ENCODE measurements at regions not wholly inside any gene's neighbourhood (a gene's known extent, or its start where the extent isn't known, plus 50 kb on each side); places are given as distances from the start of the nearest gene placed in this dataset.
A peak's percentile ranks its signal among the peaks of the same experiment; 100 is the strongest.
"Not testable (repeated sequence)": the region's sequence is repeated elsewhere in the genome, so short reads cannot be mapped to it uniquely, and the experiment has no call there.

DNA sequence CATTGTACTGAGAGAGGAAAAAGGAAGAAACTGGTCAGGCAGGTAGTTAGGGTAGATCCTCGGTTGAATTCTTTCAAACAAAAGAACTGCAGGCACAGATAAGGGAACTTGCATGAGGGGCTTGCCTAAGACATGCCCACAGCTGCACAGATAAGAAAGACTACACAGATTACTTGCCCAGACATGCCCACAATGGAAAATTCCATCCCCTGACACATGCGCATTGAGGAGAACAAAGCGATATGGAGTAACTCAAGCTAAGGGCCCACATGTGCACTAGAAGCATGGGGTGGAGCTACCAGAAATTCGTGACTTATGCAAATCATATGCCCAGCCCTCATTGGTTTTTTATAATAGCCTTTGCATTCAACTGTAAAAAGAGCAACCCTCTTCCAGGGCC lies 181.3 kb upstream of the ZNF521 start:
- no peaks in the 10 kb centered on the region for H3K27me3 ChIP-seq
- no peak for DNase-seq
- no peaks in the 10 kb centered on the region for H3K4me1 ChIP-seq
- no peaks in the 10 kb centered on the region for H3K9me3 ChIP-seq (replicated peaks)
- no peak overlapping the region for H3K27ac ChIP-seq
- H3K36me3 ChIP-seq: no peaks in the 10 kb centered on the region
- no peak overlapping the region for H3K4me3 ChIP-seq

DNA sequence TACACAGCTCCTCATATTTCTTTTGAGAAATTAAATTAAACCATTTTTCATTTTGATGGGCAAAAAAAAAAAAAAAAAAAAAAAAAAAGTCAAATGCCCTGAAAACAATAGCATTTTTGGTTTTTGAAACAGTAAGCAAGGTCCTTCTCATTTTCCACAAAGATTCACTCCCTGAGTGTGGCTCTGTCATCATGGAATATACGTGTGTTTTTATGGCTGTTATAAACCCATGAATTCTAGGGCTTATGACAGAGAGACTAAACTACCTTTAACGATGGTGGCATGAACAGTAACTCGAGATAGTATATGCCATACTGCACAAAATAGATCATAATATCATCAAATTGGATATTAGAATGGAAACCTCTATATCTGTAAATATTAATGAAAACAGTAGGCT lies 179.2 kb upstream of the ZNF521 start:
- H3K27ac ChIP-seq: no peak overlapping the region

GRCh38 chr18:25525789-25526188 lies 173.8 kb upstream of the ZNF521 start:
- not testable (repeated sequence) for H3K4me1 ChIP-seq; DNase-seq; H3K36me3 ChIP-seq; H3K27ac ChIP-seq; H3K27me3 ChIP-seq; H3K9me3 ChIP-seq (replicated peaks); H3K4me3 ChIP-seq

More for the DNA sequence above, 179.2 kb upstream of the ZNF521 start:
- Histone ChIP-seq H3K4me1 (no peaks in the 10 kb centered on the region), H3K36me3 (no peaks in the 10 kb centered on the region), H3K4me3 (no peak overlapping the region), H3K27me3 (no peaks in the 10 kb centered on the region), H3K9me3 (replicated peaks) (no peaks in the 10 kb centered on the region)
- no peak for DNase-seq

- no peaks in the 10 kb centered on the region for H3K9me3 ChIP-seq (replicated peaks)
- H3K4me3 ChIP-seq: no peak overlapping the region
- H3K4me1 ChIP-seq: peaks cover 18% of the 10 kb centered on the region
- H3K36me3 ChIP-seq: no peaks in the 10 kb centered on the region
- no peaks in the 10 kb centered on the region for H3K27me3 ChIP-seq
- no peak for DNase-seq
- H3K27ac ChIP-seq: no peak overlapping the region
Measured at GRCh38 chr18:25518716-25519053, 166.7 kb upstream of the ZNF521 start.

DNA sequence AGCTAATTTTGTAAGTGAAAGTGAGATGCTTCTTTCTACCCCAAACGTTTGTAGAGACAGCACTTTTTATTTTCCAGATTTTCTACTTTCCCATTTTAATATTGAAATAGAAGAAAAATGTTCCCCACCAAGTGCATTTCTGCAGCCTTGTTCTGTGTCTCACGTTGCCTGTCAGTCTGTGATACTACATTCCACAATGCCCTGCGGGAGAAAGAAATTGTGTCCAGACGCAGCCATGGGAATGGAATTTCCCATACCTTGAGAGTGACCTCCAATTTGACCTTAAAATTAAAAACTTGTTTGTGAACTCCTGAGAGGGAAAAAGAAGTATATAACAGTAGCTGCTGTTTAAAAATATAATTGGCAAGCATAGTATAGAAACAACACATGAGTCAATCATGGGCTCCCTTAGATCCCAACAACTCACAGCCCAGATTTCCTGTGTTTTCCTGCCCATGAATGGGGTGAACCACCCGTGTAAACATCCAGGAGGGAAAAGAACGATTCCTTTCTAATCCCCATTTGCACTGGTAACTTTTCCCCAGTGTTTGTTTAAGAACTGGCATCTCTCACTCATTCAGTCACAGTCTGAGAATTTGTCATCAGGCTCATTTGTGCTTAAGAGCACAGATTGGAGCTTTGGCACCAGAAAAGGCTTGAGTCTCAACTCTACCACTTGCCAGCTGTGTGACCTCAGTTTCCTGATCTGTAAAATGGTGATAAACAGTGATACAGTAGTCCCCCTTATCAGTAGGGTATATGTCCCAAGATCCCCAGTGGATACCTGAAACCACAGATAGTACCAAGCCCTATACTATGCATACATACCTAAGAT lies 166.1 kb upstream of the ZNF521 start:
- peak in 1 of 2 experiments; percentile 13 for DNase-seq
- Histone ChIP-seq H3K27ac (peak overlapping the region; percentile 27; the same call in 1 of the 2 replicates), H3K4me1 (peaks cover 18% of the 10 kb centered on the region), H3K9me3 (replicated peaks) (no peaks in the 10 kb centered on the region), H3K27me3 (no peaks in the 10 kb centered on the region), H3K4me3 (peak overlapping the region; percentile 28), H3K36me3 (no peaks in the 10 kb centered on the region)

GRCh38 chr18:25516747-25517498 lies 165.0 kb upstream of the ZNF521 start:
- H3K27me3 ChIP-seq: no peaks in the 10 kb centered on the region
- DNase-seq: peak in 1 of 2 experiments; percentile 49
- H3K27ac ChIP-seq: peak overlapping the region; percentile 27
- peak overlapping the region; percentile 28 for H3K4me3 ChIP-seq
- H3K9me3 ChIP-seq (replicated peaks): no peaks in the 10 kb centered on the region
- H3K36me3 ChIP-seq: no peaks in the 10 kb centered on the region
- H3K4me1 ChIP-seq: peaks cover 18% of the 10 kb centered on the region

- no peak overlapping the region for H3K4me3 ChIP-seq
- no peaks in the 10 kb centered on the region for H3K36me3 ChIP-seq
- peaks cover 18% of the 10 kb centered on the region for H3K4me1 ChIP-seq
- no peaks in the 10 kb centered on the region for H3K9me3 ChIP-seq (replicated peaks)
- DNase-seq: peak in 1 of 2 experiments; percentile 31
- H3K27ac ChIP-seq: no peak overlapping the region
- H3K27me3 ChIP-seq: no peaks in the 10 kb centered on the region
Measured at GRCh38 chr18:25516121-25516520, 164.2 kb upstream of the ZNF521 start.

GRCh38 chr18:25510096-25510495 lies 158.1 kb upstream of the ZNF521 start:
- Histone ChIP-seq H3K4me1 (no peaks in the 10 kb centered on the region), H3K36me3 (no peaks in the 10 kb centered on the region), H3K27ac (no peak overlapping the region), H3K4me3 (no peak overlapping the region), H3K27me3 (no peaks in the 10 kb centered on the region), H3K9me3 (replicated peaks) (no peaks in the 10 kb centered on the region)
- no peak for DNase-seq

DNA sequence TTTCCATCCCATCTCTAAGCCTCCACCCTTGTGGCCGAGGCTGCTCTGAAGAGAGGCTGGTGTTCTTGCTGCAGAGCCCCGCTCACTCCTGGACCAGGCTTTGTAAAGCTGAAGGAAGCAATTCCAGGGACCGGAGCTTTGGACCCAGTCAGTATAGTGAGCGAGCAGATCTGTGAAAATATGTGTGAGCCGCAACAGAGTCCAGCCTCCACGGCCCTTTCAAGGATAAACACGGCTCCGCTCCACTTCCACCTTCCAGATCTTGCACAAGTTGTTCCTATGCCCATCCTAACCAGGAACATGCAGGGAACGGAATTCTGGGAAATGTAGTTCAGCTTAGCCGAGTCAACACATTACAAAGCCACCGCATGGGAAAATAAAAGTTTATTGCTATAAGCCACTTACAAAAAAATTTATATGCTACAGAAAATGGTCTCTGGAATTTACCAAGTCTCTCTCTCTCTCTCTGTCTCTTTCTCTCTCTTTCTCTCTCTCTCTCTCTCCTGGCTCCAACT lies 151.7 kb upstream of the ZNF521 start:
- H3K27me3 ChIP-seq: no peaks in the 10 kb centered on the region
- DNase-seq: peak; percentile 73 to 85
- H3K27ac ChIP-seq: peak overlapping the region; percentile 53
- H3K4me3 ChIP-seq: peak overlapping the region; percentile 59
- no peaks in the 10 kb centered on the region for H3K9me3 ChIP-seq (replicated peaks)
- no peaks in the 10 kb centered on the region for H3K36me3 ChIP-seq
- H3K4me1 ChIP-seq: no peaks in the 10 kb centered on the region

- no peak overlapping the region for H3K4me3 ChIP-seq
- H3K27ac ChIP-seq: no peak overlapping the region
- no peaks in the 10 kb centered on the region for H3K9me3 ChIP-seq (replicated peaks)
- no peaks in the 10 kb centered on the region for H3K27me3 ChIP-seq
- no peak for DNase-seq
- H3K4me1 ChIP-seq: no peaks in the 10 kb centered on the region
- H3K36me3 ChIP-seq: no peaks in the 10 kb centered on the region
Measured at GRCh38 chr18:25497151-25497794, 145.3 kb upstream of the ZNF521 start.

GRCh38 chr18:25496544-25496943 lies 144.6 kb upstream of the ZNF521 start:
- no peak for DNase-seq
- no peaks in the 10 kb centered on the region for H3K9me3 ChIP-seq (replicated peaks)
- no peaks in the 10 kb centered on the region for H3K27me3 ChIP-seq
- H3K4me3 ChIP-seq: no peak overlapping the region
- no peaks in the 10 kb centered on the region for H3K36me3 ChIP-seq
- H3K4me1 ChIP-seq: no peaks in the 10 kb centered on the region
- H3K27ac ChIP-seq: no peak overlapping the region

DNA sequence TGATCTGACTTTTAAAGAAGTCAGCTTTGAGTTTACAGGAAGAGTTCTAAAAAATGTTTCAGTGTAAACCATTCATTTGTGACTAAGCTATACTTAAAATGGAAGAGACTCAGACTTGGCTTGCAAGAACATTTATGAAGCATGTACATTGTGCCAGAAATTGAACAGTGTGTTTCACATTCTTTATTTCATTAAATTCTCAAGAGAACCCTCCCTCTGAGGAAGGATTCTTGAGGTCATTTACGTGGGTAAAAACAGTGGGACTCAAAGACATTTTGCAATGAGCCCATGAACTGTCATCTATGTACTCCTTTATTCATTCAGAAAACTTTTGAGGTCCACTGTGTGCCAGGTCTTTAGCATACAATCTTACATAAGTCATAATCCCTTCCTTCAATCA lies 143.6 kb upstream of the ZNF521 start:
- no peaks in the 10 kb centered on the region for H3K9me3 ChIP-seq (replicated peaks)
- H3K4me3 ChIP-seq: no peak overlapping the region
- no peaks in the 10 kb centered on the region for H3K4me1 ChIP-seq
- H3K27ac ChIP-seq: no peak overlapping the region
- no peaks in the 10 kb centered on the region for H3K27me3 ChIP-seq
- DNase-seq: no peak
- H3K36me3 ChIP-seq: no peaks in the 10 kb centered on the region

DNA sequence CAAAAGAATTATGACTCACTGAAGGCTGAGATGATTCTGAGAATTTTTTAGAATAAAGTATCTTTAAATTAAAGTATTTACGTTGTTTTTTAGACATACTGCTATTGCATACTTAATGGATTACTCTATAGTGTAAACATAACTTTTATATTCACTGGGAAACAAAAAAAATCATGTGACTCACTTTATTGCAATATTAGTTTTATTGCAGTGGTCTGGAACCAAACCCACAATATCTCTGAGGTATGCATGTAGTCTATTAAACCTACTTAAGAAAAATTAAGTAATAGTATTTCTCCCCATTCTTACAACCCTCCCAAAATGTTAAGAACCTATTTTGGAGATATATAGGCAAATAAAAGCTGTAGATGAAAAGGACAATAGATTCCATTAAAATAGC lies 142.9 kb upstream of the ZNF521 start:
- Histone ChIP-seq H3K4me3 (no peak overlapping the region), H3K27me3 (no peaks in the 10 kb centered on the region), H3K4me1 (no peaks in the 10 kb centered on the region), H3K9me3 (replicated peaks) (no peaks in the 10 kb centered on the region), H3K36me3 (no peaks in the 10 kb centered on the region), H3K27ac (no peak overlapping the region)
- no peak for DNase-seq

GRCh38 chr18:25493401-25493800 lies 141.4 kb upstream of the ZNF521 start:
- Histone ChIP-seq H3K36me3 (no peaks in the 10 kb centered on the region), H3K9me3 (replicated peaks) (no peaks in the 10 kb centered on the region), H3K27ac (no peak overlapping the region), H3K4me1 (no peaks in the 10 kb centered on the region), H3K27me3 (no peaks in the 10 kb centered on the region), H3K4me3 (no peak overlapping the region)
- DNase-seq: no peak

DNA sequence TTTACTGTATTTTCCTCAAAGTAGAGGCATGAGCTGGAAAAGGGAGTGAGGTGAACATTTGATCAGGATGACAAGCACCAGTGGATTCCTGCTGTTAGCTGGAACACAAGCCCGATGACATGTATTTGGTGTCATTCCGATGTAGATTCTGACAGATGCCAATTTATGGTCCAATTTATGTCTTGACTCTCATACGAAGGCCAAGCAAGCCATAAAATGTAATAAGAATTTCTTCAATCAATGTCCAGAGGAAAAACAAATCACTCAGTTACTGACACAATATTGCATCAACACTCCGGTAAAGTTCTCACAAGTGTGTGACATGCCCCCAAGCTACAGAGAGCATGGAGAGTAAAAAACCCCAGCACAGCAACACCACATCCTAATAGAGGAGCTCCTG lies 138.3 kb upstream of the ZNF521 start:
- Histone ChIP-seq H3K4me1 (no peaks in the 10 kb centered on the region), H3K4me3 (no peak overlapping the region), H3K27ac (no peak overlapping the region), H3K9me3 (replicated peaks) (no peaks in the 10 kb centered on the region), H3K36me3 (no peaks in the 10 kb centered on the region), H3K27me3 (no peaks in the 10 kb centered on the region)
- no peak for DNase-seq

Measured in SJCRH30 (cell line).